ENCODE measurements at regions not wholly inside any gene's neighbourhood (a gene's known extent, or its start where the extent isn't known, plus 50 kb on each side); places are given as distances from the start of the nearest gene placed in this dataset.
"Not testable (repeated sequence)": the region's sequence is repeated elsewhere in the genome, so short reads cannot be mapped to it uniquely, and the experiment has no call there.

- DNase-seq (ENCODE audit: low read depth): no peak
Measured at GRCh38 chr4:84224522-84224921, 274.6 kb downstream of the NKX6-1 start.

- no peak for DNase-seq (ENCODE audit: low read depth)
Measured at GRCh38 chr4:84221704-84222103, 277.4 kb downstream of the NKX6-1 start.

GRCh38 chr4:84220990-84221389, 278.1 kb downstream of the NKX6-1 start:
- DNase-seq (ENCODE audit: low read depth): no peak

- no peak for DNase-seq (ENCODE audit: low read depth)
Measured at GRCh38 chr4:84219656-84220055, 279.4 kb downstream of the NKX6-1 start.

GRCh38 chr4:84218031-84218430, 281.1 kb downstream of the NKX6-1 start:
- DNase-seq (ENCODE audit: low read depth): no peak

GRCh38 chr4:84215217-84215616, 283.9 kb downstream of the NKX6-1 start:
- peak; percentile 12 for DNase-seq (ENCODE audit: low read depth)

GRCh38 chr4:84206226-84206625, 292.9 kb downstream of the NKX6-1 start:
- not testable (repeated sequence) for DNase-seq (ENCODE audit: low read depth)

- no peak for DNase-seq (ENCODE audit: low read depth)
Measured at GRCh38 chr4:84189144-84189543, 309.9 kb downstream of the NKX6-1 start.

- DNase-seq (ENCODE audit: low read depth): no peak
Measured at GRCh38 chr4:84179409-84179808, 319.7 kb downstream of the NKX6-1 start.

GRCh38 chr4:84177831-84178542, 321.1 kb downstream of the NKX6-1 start:
- DNase-seq (ENCODE audit: low read depth): no peak

- DNase-seq (ENCODE audit: low read depth): no peak
Measured at GRCh38 chr4:84176016-84176415, 323.1 kb downstream of the NKX6-1 start.

- no peak for DNase-seq (ENCODE audit: low read depth)
Measured at GRCh38 chr4:84171871-84172270, 327.2 kb downstream of the NKX6-1 start.

GRCh38 chr4:84167564-84167963, 331.5 kb downstream of the NKX6-1 start:
- no peak for DNase-seq (ENCODE audit: low read depth)

GRCh38 chr4:84167093-84167492, 332.0 kb downstream of the NKX6-1 start:
- no peak for DNase-seq (ENCODE audit: low read depth)

- DNase-seq (ENCODE audit: low read depth): no peak
Measured at GRCh38 chr4:84166486-84166885, 332.6 kb downstream of the NKX6-1 start.

- no peak for DNase-seq (ENCODE audit: low read depth)
Measured at GRCh38 chr4:84164201-84164600, 334.9 kb downstream of the NKX6-1 start.

- DNase-seq (ENCODE audit: low read depth): no peak
Measured at GRCh38 chr4:84159762-84160161, 339.3 kb downstream of the NKX6-1 start.

- DNase-seq (ENCODE audit: low read depth): no peak
Measured at GRCh38 chr4:84158670-84159069, 340.4 kb downstream of the NKX6-1 start.

- peak; percentile 4 for DNase-seq (ENCODE audit: low read depth)
Measured at GRCh38 chr4:84151574-84151973, 347.5 kb downstream of the NKX6-1 start.

- DNase-seq (ENCODE audit: low read depth): no peak
Measured at GRCh38 chr4:84150177-84150576, 348.9 kb downstream of the NKX6-1 start.

- no peak for DNase-seq (ENCODE audit: low read depth)
Measured at GRCh38 chr4:84147831-84148230, 351.3 kb downstream of the NKX6-1 start.

- DNase-seq (ENCODE audit: low read depth): peak; percentile 2
Measured at GRCh38 chr4:84146300-84146959, 352.7 kb downstream of the NKX6-1 start.

- DNase-seq (ENCODE audit: low read depth): no peak
Measured at GRCh38 chr4:84145176-84145575, 353.9 kb downstream of the NKX6-1 start.

- not testable (repeated sequence) for DNase-seq (ENCODE audit: low read depth)
Measured at GRCh38 chr4:84126911-84127310, 372.2 kb downstream of the NKX6-1 start.

Measured in M059J (cell line).